Loucy (cell line): ENCODE measurements at regions not wholly inside any gene's neighbourhood (a gene's known extent, or its start where the extent isn't known, plus 50 kb on each side); places are given as distances from the start of the nearest gene placed in this dataset.

ENCODE experiments used
- H2AFZ ChIP-seq: fragments of 200-600 bp; sonication (generic); 2 replicates; pipeline ENCODE4 v1.6.0; 2016; ENCODE audit warnings: antibody characterized with exemption, mild to moderate bottlenecking, low read length, moderate library complexity
- H3F3A ChIP-seq: fragments of 200-600 bp; 2 replicates; pipeline ENCODE4 v1.6.0; 2016; ENCODE audit warnings: antibody characterized with exemption, low read depth, mild to moderate bottlenecking
- H3K27me3 ChIP-seq: fragments of 200-600 bp; sonication (generic); 2 replicates; pipeline ENCODE4 v1.6.1; 2014; ENCODE audit warnings: low read length, mild to moderate bottlenecking; ENCODE audit not compliant: insufficient read depth, poor library complexity, severe bottlenecking
- H3K36me3 ChIP-seq: fragments of 200-600 bp; sonication (generic); 2 replicates; pipeline ENCODE4 v1.6.1; 2016; ENCODE audit warnings: low read length; ENCODE audit not compliant: insufficient read depth
- H3K4me1 ChIP-seq: fragments of 200-600 bp; sonication (generic); 2 replicates; pipeline ENCODE4 v1.5.1; 2014; ENCODE audit warnings: low read length, mild to moderate bottlenecking; ENCODE audit not compliant: insufficient read depth, poor library complexity, severe bottlenecking
- H3K4me2 ChIP-seq: fragments of 200-600 bp; sonication (generic); 2 replicates; pipeline ENCODE4 v1.6.0; 2014; ENCODE audit warnings: antibody characterized with exemption, low read length, low read depth, mild to moderate bottlenecking; ENCODE audit not compliant: poor library complexity, severe bottlenecking
- H3K4me3 ChIP-seq: fragments of 200-600 bp; sonication (generic); 2 replicates; pipeline ENCODE4 v1.5.1; 2014; ENCODE audit warnings: low read length, mild to moderate bottlenecking, mixed read lengths; ENCODE audit not compliant: poor library complexity, severe bottlenecking
- H3K79me2 ChIP-seq: fragments of 200-600 bp; sonication (generic); 2 replicates; pipeline ENCODE4 v1.6.1; 2014; ENCODE audit warnings: low read length; ENCODE audit not compliant: insufficient read depth
- H3K9ac ChIP-seq: fragments of 200-600 bp; sonication (generic); 2 replicates; pipeline ENCODE4 v1.6.0; 2014; ENCODE audit warnings: mild to moderate bottlenecking, low read depth, low read length, moderate library complexity; ENCODE audit not compliant: poor library complexity, severe bottlenecking
- H3K9me2 ChIP-seq: fragments of 200-600 bp; sonication (generic); replicated peaks from 2 replicates; pipeline ENCODE4 v1.6.1; 2016; ENCODE audit warnings: low read depth, low read length, mixed read lengths
- H3K9me3 ChIP-seq: fragments of 200-600 bp; sonication (generic); 2 replicates; pipeline ENCODE4 v1.6.1; 2014; ENCODE audit warnings: mild to moderate bottlenecking, antibody characterized with exemption, low read length, low read depth; ENCODE audit not compliant: insufficient read depth
- H4K20me1 ChIP-seq: fragments of 200-600 bp; sonication (generic); 2 replicates; pipeline ENCODE4 v1.6.0; 2014; ENCODE audit warnings: antibody characterized with exemption, low read length, mild to moderate bottlenecking; ENCODE audit not compliant: insufficient read depth, poor library complexity, severe bottlenecking
- CTCF ChIP-seq: fragments of 200-600 bp; sonication (generic); conservative IDR thresholded peaks from 2 replicates; pipeline ENCODE4 v1.5.1; 2014; ENCODE audit warnings: mild to moderate bottlenecking, antibody characterized with exemption, low read length
- EZH2phosphoT487 ChIP-seq: fragments of 200-600 bp; IDR thresholded peaks from 2 replicates; pipeline ENCODE4 v1.6.1; 2018; ENCODE audit warnings: antibody characterized with exemption, mild to moderate bottlenecking, moderate library complexity, borderline replicate concordance

- Histone ChIP-seq H3K9me3 (no peaks in the 10 kb centered on the region), H2AFZ (no peak overlapping the region), H3K4me3 (no peak overlapping the region), H3K4me2 (no peak overlapping the region), H4K20me1 (no peaks in the 10 kb centered on the region), H3K9me2 (no peaks in the 10 kb centered on the region), H3K79me2 (no peaks in the 10 kb centered on the region), H3K4me1 (no peaks in the 10 kb centered on the region), H3K36me3 (no peaks in the 10 kb centered on the region), H3F3A (no peaks in the 10 kb centered on the region), H3K27me3 (no peaks in the 10 kb centered on the region), H3K9ac (no peak overlapping the region)
- TF ChIP-seq CTCF (no peak), EZH2phosphoT487 (no peak)
These were observed 191.7 kb upstream of the FERD3L start for GRCh38 chr7:19336836-19337383.

GRCh38 chr7:19333706-19334105 is 188.5 kb upstream of the FERD3L start:
- Histone ChIP-seq H3K36me3 (no peaks in the 10 kb centered on the region), H3K9ac (no peak overlapping the region), H4K20me1 (no peaks in the 10 kb centered on the region), H3K9me3 (no peaks in the 10 kb centered on the region), H3K4me1 (no peaks in the 10 kb centered on the region), H3F3A (no peaks in the 10 kb centered on the region), H3K4me3 (no peak overlapping the region), H3K9me2 (no peaks in the 10 kb centered on the region), H3K27me3 (no peaks in the 10 kb centered on the region), H3K79me2 (no peaks in the 10 kb centered on the region), H3K4me2 (no peak overlapping the region), H2AFZ (no peak overlapping the region)
- TF ChIP-seq CTCF: no peak
- TF ChIP-seq EZH2phosphoT487: no peak

- Histone ChIP-seq H3F3A (no peaks in the 10 kb centered on the region), H3K4me2 (no peak overlapping the region), H3K79me2 (no peaks in the 10 kb centered on the region), H3K9me2 (no peaks in the 10 kb centered on the region), H3K27me3 (no peaks in the 10 kb centered on the region), H3K4me3 (no peak overlapping the region), H3K4me1 (peaks cover 3% of the 10 kb centered on the region), H4K20me1 (no peaks in the 10 kb centered on the region), H3K9ac (no peak overlapping the region), H3K9me3 (no peaks in the 10 kb centered on the region), H2AFZ (0 out of 2 replicates have a peak overlapping the region, but pooled peaks have one; percentile 23), H3K36me3 (no peaks in the 10 kb centered on the region)
- TF ChIP-seq EZH2phosphoT487 (no peak), CTCF (no peak)
These were observed 181.8 kb upstream of the FERD3L start for GRCh38 chr7:19327018-19327417.
